NCI-H1930 (cell line): ENCODE measurements at regions not wholly inside any gene's neighbourhood (a gene's known extent, or its start where the extent isn't known, plus 50 kb on each side); places are given as distances from the start of the nearest gene placed in this dataset.
"Not testable (repeated sequence)": the region's sequence is repeated elsewhere in the genome, so short reads cannot be mapped to it uniquely, and the experiment has no call there.

ENCODE experiments used
- DNase-seq, 2 experiments: peaks; one replicate each; lab custom pipeline; 2025; lab: John Stamatoyannopoulos, UW

- no peak for DNase-seq
Measured at GRCh38 chr12:112616469-112617152, 174.9 kb upstream of the RPH3A start.

- no peak for DNase-seq
Measured at GRCh38 chr12:112617153-112617505, 174.4 kb upstream of the RPH3A start.

GRCh38 chr12:112627851-112628250, 163.7 kb upstream of the RPH3A start:
- DNase-seq: no peak

GRCh38 chr12:112631974-112632373, 159.6 kb upstream of the RPH3A start:
- DNase-seq: not testable (repeated sequence)

- no peak for DNase-seq
Measured at GRCh38 chr12:112635036-112635435, 156.5 kb upstream of the RPH3A start.

GRCh38 chr12:112638420-112638819, 153.1 kb upstream of the RPH3A start:
- no peak for DNase-seq

- DNase-seq: no peak
Measured at GRCh38 chr12:112645586-112645985, 146.0 kb upstream of the RPH3A start.

- DNase-seq: no peak
Measured at GRCh38 chr12:112656141-112656540, 135.4 kb upstream of the RPH3A start.

- no peak for DNase-seq
Measured at GRCh38 chr12:112664569-112664968, 127.0 kb upstream of the RPH3A start.

- no peak for DNase-seq
Measured at GRCh38 chr12:112665958-112666357, 125.6 kb upstream of the RPH3A start.

- no peak for DNase-seq
Measured at GRCh38 chr12:112671564-112671963, 120.0 kb upstream of the RPH3A start.

- DNase-seq: no peak
Measured at GRCh38 chr12:112674539-112674938, 117.0 kb upstream of the RPH3A start.

GRCh38 chr12:112676507-112676906, 115.0 kb upstream of the RPH3A start:
- no peak for DNase-seq

GRCh38 chr12:112677050-112677765, 114.3 kb upstream of the RPH3A start:
- DNase-seq: no peak

- no peak for DNase-seq
Measured at GRCh38 chr12:112680993-112681392, 110.6 kb upstream of the RPH3A start.

GRCh38 chr12:112682586-112682985, 109.0 kb upstream of the RPH3A start:
- DNase-seq: no peak

- DNase-seq: no peak
Measured at GRCh38 chr12:112684742-112685141, 106.8 kb upstream of the RPH3A start.

- DNase-seq: no peak
Measured at GRCh38 chr12:112685321-112685720, 106.2 kb upstream of the RPH3A start.

GRCh38 chr12:112686373-112686772, 105.2 kb upstream of the RPH3A start:
- DNase-seq: no peak

GRCh38 chr12:112694065-112694464, 97.5 kb upstream of the RPH3A start:
- DNase-seq: no peak

- DNase-seq: not testable (repeated sequence)
Measured at GRCh38 chr12:112697441-112697840, 94.1 kb upstream of the RPH3A start.

GRCh38 chr12:112705037-112705632, 86.4 kb upstream of the RPH3A start:
- no peak for DNase-seq

GRCh38 chr12:112710414-112710813, 81.1 kb upstream of the RPH3A start:
- DNase-seq: no peak
